SK-N-SH (cell line): ENCODE measurements at regions not wholly inside any gene's neighbourhood (a gene's known extent, or its start where the extent isn't known, plus 50 kb on each side); places are given as distances from the start of the nearest gene placed in this dataset.

Experiments
- CTCF ChIP-seq: fragments of 200-600 bp; sonication (generic); IDR thresholded peaks from 2 replicates; pipeline ENCODE4 v1.6.1; 2017; ENCODE audit warnings: antibody characterized with exemption, mild to moderate bottlenecking, moderate library complexity
- GABPA ChIP-seq: IDR thresholded peaks from 2 replicates; pipeline ENCODE4 v1.4.0; 2012; ENCODE audit warnings: low read depth, mild to moderate bottlenecking
- MXI1 ChIP-seq: IDR thresholded peaks from 2 replicates; pipeline ENCODE4 v1.6.1; 2012; ENCODE audit warnings: mild to moderate bottlenecking, low read depth, low read length, improper control_type of control experiment
- PBX3 ChIP-seq: IDR thresholded peaks from 2 replicates; pipeline ENCODE4; 2012
- POLR2AphosphoS5 ChIP-seq: IDR thresholded peaks from 2 replicates; pipeline ENCODE4 v1.6.1; 2012; ENCODE audit warnings: low read depth, low read length
- RAD21 ChIP-seq: IDR thresholded peaks from 2 replicates; pipeline ENCODE4 v1.6.1; 2012; ENCODE audit warnings: mild to moderate bottlenecking, low read length
- RCOR1 ChIP-seq: fragments of 150-350 bp; IDR thresholded peaks from 2 replicates; pipeline ENCODE4 v1.6.1; 2017; ENCODE audit warnings: antibody characterized with exemption, low read length
- TAF1 ChIP-seq: IDR thresholded peaks from 2 replicates; pipeline ENCODE4 v1.6.1; 2012; ENCODE audit warnings: low read depth, mild to moderate bottlenecking, low read length, moderate library complexity, borderline replicate concordance
- TCF12 ChIP-seq: IDR thresholded peaks from 2 replicates; pipeline ENCODE4 v1.4.0; 2012
- YY1 ChIP-seq: IDR thresholded peaks from 2 replicates; pipeline ENCODE4 v1.4.0; 2012; ENCODE audit warnings: low read depth, mild to moderate bottlenecking
- TF ChIP-seq, protein P1 (sequence below): IDR thresholded peaks from 2 replicates; pipeline ENCODE4 v1.4.0; 2012; ENCODE audit warnings: low read depth, borderline replicate concordance
- TF ChIP-seq, protein P2 (sequence below): IDR thresholded peaks from 2 replicates; pipeline ENCODE4 v1.4.0; 2012; ENCODE audit warnings: low read depth, borderline replicate concordance
- TF ChIP-seq, protein P3 (sequence below): IDR thresholded peaks from 2 replicates; pipeline ENCODE4 v1.4.0; 2012; ENCODE audit warnings: low read depth

DNA sequence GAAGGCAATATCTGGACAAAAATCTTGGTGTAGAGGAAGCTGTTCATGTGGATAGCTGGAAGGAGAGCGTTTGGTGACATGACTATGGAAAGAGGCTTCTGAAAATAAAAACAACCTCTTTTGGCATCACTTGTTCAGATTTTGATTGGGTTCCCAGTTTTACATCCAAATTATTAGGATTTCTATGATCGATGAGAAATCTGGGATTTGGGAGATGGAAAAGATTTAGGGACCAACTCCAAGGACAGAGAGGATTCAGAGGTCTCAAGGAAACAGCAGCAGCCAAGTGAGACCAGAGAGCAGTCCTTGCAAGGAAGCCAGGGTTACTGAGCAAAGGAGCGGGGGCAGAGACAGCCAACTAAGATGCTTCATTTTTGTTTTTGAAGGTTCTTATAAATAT is 441.7 kb downstream of the TRIB2 start:
- no peak for TF ChIP-seq RAD21
- TF ChIP-seq YY1 = no peak
- no peak for TF ChIP-seq CTCF
- no peak for TF ChIP-seq MXI1
- TF ChIP-seq RCOR1 = no peak
- TF ChIP-seq, protein P1, sequence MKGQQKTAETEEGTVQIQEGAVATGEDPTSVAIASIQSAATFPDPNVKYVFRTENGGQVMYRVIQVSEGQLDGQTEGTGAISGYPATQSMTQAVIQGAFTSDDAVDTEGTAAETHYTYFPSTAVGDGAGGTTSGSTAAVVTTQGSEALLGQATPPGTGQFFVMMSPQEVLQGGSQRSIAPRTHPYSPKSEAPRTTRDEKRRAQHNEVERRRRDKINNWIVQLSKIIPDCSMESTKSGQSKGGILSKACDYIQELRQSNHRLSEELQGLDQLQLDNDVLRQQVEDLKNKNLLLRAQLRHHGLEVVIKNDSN = no peak
- TF ChIP-seq, protein P2, sequence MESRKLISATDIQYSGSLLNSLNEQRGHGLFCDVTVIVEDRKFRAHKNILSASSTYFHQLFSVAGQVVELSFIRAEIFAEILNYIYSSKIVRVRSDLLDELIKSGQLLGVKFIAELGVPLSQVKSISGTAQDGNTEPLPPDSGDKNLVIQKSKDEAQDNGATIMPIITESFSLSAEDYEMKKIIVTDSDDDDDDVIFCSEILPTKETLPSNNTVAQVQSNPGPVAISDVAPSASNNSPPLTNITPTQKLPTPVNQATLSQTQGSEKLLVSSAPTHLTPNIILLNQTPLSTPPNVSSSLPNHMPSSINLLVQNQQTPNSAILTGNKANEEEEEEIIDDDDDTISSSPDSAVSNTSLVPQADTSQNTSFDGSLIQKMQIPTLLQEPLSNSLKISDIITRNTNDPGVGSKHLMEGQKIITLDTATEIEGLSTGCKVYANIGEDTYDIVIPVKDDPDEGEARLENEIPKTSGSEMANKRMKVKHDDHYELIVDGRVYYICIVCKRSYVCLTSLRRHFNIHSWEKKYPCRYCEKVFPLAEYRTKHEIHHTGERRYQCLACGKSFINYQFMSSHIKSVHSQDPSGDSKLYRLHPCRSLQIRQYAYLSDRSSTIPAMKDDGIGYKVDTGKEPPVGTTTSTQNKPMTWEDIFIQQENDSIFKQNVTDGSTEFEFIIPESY = no peak
- no peak for TF ChIP-seq PBX3
- no peak for TF ChIP-seq POLR2AphosphoS5
- no peak for TF ChIP-seq TCF12
- TF ChIP-seq TAF1 = no peak
- TF ChIP-seq, protein P3, sequence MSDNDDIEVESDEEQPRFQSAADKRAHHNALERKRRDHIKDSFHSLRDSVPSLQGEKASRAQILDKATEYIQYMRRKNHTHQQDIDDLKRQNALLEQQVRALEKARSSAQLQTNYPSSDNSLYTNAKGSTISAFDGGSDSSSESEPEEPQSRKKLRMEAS = no peak
- TF ChIP-seq GABPA = no peak
